ENCODE measurements at regions not wholly inside any gene's neighbourhood (a gene's known extent, or its start where the extent isn't known, plus 50 kb on each side); places are given as distances from the start of the nearest gene placed in this dataset.

DNA sequence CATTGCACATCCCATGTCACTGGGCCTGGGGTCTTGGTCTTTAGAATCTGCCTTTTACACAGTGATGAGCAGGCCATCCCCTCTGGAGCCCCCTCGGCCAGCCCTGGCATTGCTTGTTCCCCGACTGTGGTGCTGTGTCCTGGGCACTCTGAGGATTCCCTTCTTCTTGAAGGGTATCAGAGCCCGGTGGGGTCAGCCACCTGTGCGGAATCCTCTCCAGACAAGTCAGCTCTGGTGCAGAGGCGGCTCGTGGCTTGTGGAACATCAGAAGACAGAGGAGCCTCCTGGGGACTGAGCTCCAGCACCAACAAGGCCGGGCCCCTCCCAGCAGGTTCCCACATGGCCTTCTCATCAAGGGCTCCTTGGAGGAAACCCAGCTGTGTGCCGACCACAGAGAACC is 57.9 kb upstream of the AJAP1 start:
- DNase-seq, result no peak

DNA sequence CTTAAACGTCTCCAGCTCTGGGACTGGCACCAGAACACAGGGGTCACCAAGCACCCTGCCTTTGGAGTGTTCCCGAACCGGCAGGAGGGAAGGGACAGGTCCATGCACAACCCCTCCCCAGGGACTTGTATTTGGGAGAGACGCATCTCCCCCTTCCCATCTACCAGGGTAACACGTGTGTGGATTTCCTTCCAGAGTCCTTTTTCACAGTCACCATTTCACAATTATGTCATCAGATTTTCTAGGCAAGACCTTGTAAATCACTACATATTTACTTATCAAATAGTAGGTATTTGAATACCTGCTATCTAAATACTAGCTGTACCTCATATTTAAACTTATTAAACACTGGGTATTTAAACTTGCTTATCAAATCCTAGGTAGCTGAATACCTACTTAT is 57.4 kb upstream of the AJAP1 start:
- no peak for DNase-seq

DNA sequence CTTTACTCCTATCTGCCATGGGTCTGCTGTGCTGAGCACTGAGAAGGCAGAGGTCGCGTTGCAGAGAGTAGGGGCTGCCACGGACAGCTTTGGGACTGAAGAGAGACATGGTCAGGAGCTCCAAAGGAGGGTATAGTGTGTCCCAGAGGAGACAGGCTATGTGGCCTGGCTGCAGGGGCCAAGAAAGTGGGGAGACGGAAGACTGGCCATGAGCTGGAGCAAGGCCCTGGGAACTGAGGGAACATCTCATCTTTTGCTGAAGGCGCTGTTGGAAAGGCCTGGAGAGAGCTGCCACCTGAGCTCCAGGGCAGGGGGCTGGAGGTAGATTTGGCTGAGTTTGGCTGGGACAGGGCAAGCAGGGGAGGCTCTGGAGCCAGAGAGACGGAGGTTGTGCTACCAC is 55.8 kb upstream of the AJAP1 start:
- no peak for DNase-seq

DNA sequence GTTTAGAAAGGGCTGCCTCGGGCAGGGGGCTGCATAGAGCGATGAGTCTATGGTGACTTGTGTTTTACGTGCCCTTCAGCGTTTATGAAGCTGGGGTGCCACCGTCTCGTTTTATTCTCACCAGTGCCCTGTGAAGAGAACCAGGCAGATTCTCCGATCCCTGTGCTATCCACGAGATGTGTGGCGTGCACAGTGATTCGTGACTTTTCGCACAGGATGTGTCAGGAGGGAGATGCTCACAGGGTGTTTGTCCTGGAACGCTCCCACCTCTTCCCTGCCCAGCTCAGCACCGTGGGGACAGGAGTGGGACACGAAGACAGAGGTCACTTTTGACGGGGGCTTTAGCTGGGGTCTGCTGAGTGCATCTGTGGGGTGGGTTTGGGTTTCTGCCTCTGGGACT is 54.9 kb upstream of the AJAP1 start:
- no peak for DNase-seq

DNA sequence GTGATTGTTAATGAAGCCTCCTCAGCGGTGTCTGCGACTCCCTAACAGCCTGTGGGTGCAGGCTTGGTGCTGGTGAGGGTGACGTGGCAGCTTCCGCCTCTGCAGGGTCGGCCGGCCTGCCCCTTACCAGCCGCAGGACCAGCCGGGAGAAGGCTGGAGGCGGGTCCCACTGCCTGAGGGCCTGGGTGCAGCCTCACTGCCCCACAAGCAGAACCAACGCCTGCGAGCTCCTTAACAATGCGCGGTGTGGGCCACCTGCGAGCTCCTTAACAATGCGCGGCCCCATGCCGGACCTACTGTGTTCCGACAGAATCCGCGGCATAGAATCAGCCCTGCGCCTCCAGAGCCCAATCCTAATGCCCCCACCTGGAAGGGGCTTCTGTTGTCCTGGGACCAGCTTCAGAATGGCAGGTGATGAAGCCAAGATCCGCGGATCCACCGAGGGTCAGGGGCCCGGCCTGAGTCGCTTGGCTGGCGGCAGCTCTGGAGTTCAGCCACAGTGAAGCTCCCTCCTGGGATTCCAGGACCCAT is 54.4 kb upstream of the AJAP1 start:
- DNase-seq, result no peak

DNA sequence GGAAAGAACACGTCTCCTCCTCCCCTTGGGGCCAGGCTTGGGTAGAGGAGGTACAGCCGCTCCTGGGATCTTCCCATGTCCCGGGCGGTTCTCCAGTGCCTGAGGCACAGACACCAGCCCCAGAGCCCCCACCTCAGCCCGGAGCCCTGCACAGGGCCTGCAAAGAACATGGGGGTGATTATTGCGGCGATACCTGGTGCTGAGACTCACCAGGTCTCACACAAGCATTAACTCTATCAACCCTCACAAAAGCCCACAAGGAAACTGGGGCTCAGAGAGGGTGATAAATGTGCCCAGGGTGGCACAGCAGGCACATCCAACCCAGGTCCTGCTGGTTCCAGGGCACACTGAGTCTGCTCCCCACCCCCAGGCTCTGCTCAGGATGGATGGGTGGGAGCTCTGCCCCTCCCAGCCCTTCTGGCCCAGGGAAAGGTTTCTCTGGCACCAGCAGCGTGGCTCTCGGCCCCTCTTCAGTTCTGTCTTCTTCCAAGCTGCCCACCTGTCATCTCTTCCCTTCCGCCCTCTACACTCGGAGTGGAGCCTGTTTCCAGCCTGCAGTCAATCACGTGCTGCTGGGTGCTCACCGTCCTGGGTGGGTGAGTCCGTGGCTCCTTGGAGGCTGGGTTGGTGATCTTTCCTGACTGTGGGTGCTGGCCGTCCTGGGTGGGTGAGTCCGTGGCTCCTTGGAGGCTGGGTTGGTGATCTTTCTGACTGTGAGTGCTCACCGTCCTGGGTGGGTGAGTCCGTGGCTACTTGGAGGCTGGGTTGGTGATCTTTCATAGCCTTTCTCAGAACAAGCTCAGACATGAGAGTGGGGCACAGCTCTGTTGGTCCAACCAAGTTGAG is 53.6 kb upstream of the AJAP1 start:
- no peak for DNase-seq

DNA sequence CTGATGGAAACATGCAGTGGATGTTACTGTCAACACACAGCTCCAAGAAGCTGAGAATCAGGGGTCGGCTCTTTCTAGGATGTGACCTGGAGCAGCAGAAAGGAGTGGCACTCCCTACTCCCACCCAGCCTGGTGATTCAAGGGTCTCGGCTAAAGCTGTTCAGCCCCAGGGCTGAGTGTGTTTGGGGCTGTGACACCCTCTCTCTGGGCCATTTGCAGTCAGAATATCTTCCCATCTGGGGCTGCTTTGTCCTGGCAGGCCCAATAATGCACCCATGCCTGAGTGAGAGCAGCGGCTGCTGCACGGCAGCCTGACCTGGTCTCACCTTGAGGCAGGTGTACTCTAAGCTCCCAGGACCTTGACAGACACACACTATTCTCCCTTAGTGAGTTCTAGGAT is 52.5 kb upstream of the AJAP1 start:
- no peak for DNase-seq

DNA sequence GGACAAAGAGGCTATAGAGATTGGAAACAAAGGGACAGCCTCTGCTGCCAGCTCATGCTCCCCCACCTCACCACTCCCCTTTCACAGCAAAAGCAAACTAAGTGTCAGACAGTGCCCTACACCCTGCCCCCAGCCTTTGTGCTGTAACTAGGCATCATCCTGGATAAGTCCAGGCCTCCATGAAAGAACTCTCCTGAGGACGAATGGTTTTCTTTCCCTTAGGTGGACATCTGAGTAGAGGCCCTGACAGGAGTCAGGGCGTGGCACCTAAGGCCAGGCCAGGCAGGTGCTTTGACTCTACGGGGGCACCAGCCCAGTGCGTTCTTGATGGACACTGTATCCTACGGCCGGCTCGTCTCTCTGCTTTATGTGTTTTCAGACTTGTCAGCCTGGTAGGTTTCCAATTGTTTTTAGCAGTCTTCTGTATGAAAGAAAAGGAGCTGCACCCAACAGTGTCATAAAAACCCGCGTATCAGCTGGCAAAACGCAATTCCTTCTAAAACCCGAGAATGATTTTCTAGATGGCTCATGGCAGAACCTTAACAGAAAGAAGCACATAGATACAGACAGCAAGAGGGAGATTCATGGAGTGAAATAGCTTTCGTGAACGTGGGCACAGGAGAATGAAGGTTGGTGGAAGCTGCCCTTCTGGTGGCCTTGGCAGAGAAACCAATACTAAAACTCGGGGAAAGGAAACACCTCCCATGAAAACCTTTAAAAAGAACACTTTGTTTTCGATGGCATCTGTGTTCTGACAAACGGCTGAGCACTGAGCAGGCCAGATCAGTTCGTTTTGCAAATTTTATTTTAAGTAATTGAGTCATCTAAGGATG is 51.7 kb upstream of the AJAP1 start:
- no peak for DNase-seq

DNA sequence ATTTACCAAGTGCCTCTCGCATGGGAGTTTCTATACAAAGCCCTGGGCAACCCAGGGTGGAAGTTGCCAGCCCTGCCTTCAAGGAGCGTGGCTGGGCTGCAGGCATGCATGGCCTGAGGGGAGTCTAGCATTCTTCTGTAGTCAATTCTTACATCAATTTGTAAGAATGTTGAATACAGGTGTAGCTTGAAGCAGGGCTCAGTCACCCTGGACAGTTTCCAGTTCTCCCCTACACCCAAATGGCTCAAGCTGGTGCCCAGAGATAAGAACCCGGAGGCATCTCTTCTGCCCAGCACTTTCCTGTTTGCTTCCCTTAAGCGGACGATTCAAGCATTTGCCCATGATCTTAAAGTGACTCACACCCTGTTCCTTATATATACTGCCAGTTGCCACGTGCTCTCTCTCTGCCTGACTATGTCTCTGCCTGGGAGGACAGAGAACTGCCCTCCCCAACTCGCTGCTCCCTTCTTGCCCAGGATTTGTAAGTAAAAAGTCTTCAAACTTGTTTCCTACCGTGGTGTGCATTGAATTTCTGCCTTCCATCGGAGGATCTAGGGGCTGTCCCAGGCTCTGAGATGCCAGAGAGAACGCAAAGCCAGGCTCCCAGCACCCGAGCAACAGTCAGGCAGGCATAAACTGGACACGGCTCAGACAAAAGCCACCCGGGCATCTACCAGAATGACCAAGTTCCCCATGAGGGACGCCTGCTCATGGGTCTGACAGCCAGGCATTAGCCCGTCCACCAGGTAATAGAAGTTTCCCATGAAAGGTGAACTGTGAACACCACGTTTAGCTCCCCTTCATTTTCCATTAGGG is 50.9 kb upstream of the AJAP1 start:
- DNase-seq, result no peak

Data from hindlimb muscle (tissue), 1 donor.